H1 (cell line): ENCODE measurements at regions not wholly inside any gene's neighbourhood (a gene's known extent, or its start where the extent isn't known, plus 50 kb on each side); places are given as distances from the start of the nearest gene placed in this dataset.

Experiments
- CEBPB ChIP-seq: IDR thresholded peaks from 2 replicates; pipeline ENCODE4 v1.6.1; 2012; ENCODE audit warnings: low read depth, low read length
- CTCF ChIP-seq, 3 experiments: IDR thresholded peaks; 1 replicate in 2 of 3; 2 replicates in 1 of 3; pipeline versions ENCODE4 v1.5.1 to v1.6.1; 2011; ENCODE audit warnings: low read length in 3 of 3, mild to moderate bottlenecking in 3 of 3, inconsistent platforms in 2 of 3, low read depth in 1 of 3, moderate library complexity in 1 of 3; ENCODE audit not compliant: insufficient read depth in 1 of 3; ENCODE audit errors: control extremely low read depth in 1 of 3
- EP300 ChIP-seq, 2 experiments: IDR thresholded peaks; 1 replicate in 1 of 2; 2 replicates in 1 of 2; pipeline ENCODE4 v1.6.1; 2011 to 2012; ENCODE audit warnings: low read depth in 2 of 2, low read length in 2 of 2, mild to moderate bottlenecking in 2 of 2, borderline replicate concordance in 1 of 2, inconsistent platforms in 1 of 2, moderate library complexity in 1 of 2
- EZH2 ChIP-seq: fragments of 200-600 bp; sonication (generic); IDR thresholded peaks from 2 replicates; pipeline ENCODE4 v1.7.1; 2012; ENCODE audit warnings: low read depth, mild to moderate bottlenecking, moderate library complexity, low read length, inconsistent platforms; ENCODE audit not compliant: severe bottlenecking
- GTF2F1 ChIP-seq: IDR thresholded peaks from 2 replicates; pipeline ENCODE4 v1.6.1; 2012; ENCODE audit warnings: low read depth, low read length, improper control_type of control experiment, borderline replicate concordance
- JUND ChIP-seq: IDR thresholded peaks from 2 replicates; pipeline ENCODE4 v1.6.1; 2011; ENCODE audit warnings: mild to moderate bottlenecking, improper control_type of control experiment, low read length
- POLR2A ChIP-seq, 2 experiments: IDR thresholded peaks; 1 replicate in 1 of 2; 2 replicates in 1 of 2; pipeline ENCODE4 v1.6.1; 2011; ENCODE audit warnings: low read depth in 2 of 2, low read length in 2 of 2, mild to moderate bottlenecking in 2 of 2; ENCODE audit errors: control extremely low read depth in 1 of 2
- SIN3A ChIP-seq, 2 experiments: IDR thresholded peaks in 1 of 2; conservative IDR thresholded peaks in 1 of 2; 2 replicates each; pipeline ENCODE4 v1.6.1; 2011 to 2012; ENCODE audit warnings: low read length in 2 of 2, improper control_type of control experiment in 1 of 2, low read depth in 1 of 2, mild to moderate bottlenecking in 1 of 2
- YY1 ChIP-seq: IDR thresholded peaks from 2 replicates; pipeline ENCODE4 v1.6.1; 2011; ENCODE audit warnings: low read depth, mild to moderate bottlenecking, low read length

GRCh38 chr9:16309082-16309468, 561.4 kb downstream of the BNC2 start:
- no peak for TF ChIP-seq EZH2
- no peak for TF ChIP-seq CTCF (IDR thresholded peaks at IDR 0.05; ENCODE audit: control extremely low read depth in 1 of 3, insufficient read depth in 1 of 3, low read depth in 1 of 3, low read length in 3 of 3)
- no peak for TF ChIP-seq SIN3A (conservative IDR thresholded peaks at IDR 0.05 in 1 of 2, IDR thresholded peaks at IDR 0.05 in 1 of 2; ENCODE audit: low read depth in 1 of 2, low read length in 2 of 2)
- TF ChIP-seq JUND = no peak
- TF ChIP-seq YY1 = no peak
- no peak for TF ChIP-seq GTF2F1
- TF ChIP-seq EP300 (IDR thresholded peaks at IDR 0.05; ENCODE audit: borderline replicate concordance in 1 of 2, low read depth in 2 of 2, low read length in 2 of 2) = no peak
- TF ChIP-seq CEBPB = no peak
- TF ChIP-seq POLR2A (IDR thresholded peaks at IDR 0.05; ENCODE audit: control extremely low read depth in 1 of 2, low read depth in 2 of 2, low read length in 2 of 2) = no peak
